ENCODE measurements at regions not wholly inside any gene's neighbourhood (a gene's known extent, or its start where the extent isn't known, plus 50 kb on each side); places are given as distances from the start of the nearest gene placed in this dataset.
"Not testable (repeated sequence)": the region's sequence is repeated elsewhere in the genome, so short reads cannot be mapped to it uniquely, and the experiment has no call there.

DNA sequence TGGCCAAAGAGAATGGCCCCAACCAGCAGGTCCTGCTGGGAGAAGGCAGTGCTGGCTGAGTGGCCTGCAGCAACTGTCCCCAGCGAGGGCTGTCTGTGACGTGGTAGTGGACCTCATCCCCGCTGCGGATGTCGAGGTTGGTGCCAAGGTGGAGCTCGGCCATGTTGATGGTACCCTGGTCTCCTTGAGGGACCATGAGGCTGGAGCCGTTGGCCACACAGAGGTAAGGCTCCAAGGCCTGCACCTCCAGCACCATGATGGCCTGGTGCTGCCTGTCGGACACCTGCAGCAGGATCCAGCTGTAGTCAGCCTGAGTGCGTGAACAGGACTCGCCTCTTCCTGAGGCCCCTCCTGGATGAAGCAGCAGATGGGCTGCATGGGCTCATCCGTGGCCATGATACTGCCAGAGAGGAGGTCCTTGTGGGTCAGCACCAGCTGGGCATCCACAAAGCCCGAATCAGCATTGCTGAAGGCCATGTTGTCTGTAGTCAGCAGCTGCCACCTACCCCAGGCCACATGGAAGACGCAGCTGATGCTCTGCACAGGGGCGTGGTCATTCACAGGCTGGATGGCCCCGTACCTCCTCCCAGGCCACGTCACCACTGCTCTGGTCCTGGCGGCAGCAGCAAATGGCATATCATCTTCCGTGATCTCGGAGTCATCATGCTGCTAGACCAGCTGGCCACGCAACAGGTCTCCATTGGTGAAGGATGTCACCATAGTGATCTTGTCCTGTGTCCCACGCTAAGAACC, 167.5 kb downstream of the GOLGA6L4 start:
- H3K4me3 ChIP-seq (ENCODE audit: low read depth, low read length) = no peak overlapping the region
- no peak for DNase-seq (ENCODE audit: low read depth)

DNA sequence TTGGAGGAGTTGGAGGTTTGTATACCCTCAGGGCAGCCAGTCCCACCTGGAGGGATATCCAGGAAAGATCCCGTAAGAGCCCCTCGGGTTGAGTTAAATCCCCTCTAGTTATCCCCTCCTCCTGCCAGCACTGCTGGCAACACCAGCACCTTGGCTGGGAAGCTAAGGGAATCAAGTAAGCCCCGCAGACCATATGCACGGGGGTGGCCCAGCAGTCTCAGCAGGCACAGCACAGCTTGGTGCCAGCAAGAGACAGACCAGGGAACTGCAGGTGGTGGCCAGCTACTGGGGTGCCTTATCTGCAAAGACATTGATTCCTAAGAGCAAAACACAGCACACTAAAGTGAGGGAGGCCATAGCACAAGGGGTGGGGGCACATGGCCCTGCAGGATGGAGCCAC, 173.8 kb downstream of the GOLGA6L4 start:
- not testable (repeated sequence) for DNase-seq (ENCODE audit: low read depth); H3K4me3 ChIP-seq (ENCODE audit: low read depth, low read length)

- peak overlapping the region; percentile 17 for H3K4me3 ChIP-seq (ENCODE audit: low read depth, low read length)
- DNase-seq (ENCODE audit: low read depth) = not testable (repeated sequence)
Observed at GRCh38 chr15:84421513-84422181, 179.2 kb upstream of the ZSCAN2 start.

GRCh38 chr15:84425327-84425726, 175.5 kb upstream of the ZSCAN2 start:
- not testable (repeated sequence) for DNase-seq (ENCODE audit: low read depth); H3K4me3 ChIP-seq (ENCODE audit: low read depth, low read length)

- not testable (repeated sequence) for DNase-seq (ENCODE audit: low read depth); H3K4me3 ChIP-seq (ENCODE audit: low read depth, low read length)
Observed at GRCh38 chr15:84473305-84473877, 127.4 kb upstream of the ZSCAN2 start.

GRCh38 chr15:84476364-84477033, 124.3 kb upstream of the ZSCAN2 start:
- not testable (repeated sequence) for DNase-seq (ENCODE audit: low read depth); H3K4me3 ChIP-seq (ENCODE audit: low read depth, low read length)

- not testable (repeated sequence) for H3K4me3 ChIP-seq (ENCODE audit: low read depth, low read length); DNase-seq (ENCODE audit: low read depth)
Observed at GRCh38 chr15:84477550-84477949, 123.3 kb upstream of the ZSCAN2 start.

DNA sequence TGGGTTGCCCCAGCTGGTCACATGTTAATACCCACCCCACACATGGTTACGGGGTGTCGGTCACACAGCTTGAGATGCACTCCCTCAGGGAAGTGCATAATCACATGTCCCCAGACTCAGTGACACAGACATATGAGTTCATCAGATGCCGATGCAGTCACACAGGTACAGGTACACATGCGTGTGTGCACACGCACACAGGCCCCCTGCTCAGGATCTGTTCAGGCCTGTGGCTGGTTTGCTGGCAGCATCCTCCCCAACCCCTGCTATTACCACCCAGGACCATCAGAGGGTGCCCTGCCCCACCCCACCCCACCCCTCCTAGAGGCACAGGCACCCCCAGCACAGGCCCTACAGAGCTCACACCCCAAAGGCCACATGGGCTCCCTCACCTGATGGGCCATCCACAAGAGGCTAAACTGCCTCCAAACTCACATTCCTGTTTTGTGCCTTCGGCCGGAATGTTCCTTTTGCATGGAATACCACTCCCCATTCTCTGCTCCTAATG, 120.6 kb upstream of the ZSCAN2 start:
- DNase-seq (ENCODE audit: low read depth) = not testable (repeated sequence)

GRCh38 chr15:84483859-84484258, 117.0 kb upstream of the ZSCAN2 start:
- DNase-seq (ENCODE audit: low read depth) = not testable (repeated sequence)

More for the DNA sequence above, 120.6 kb upstream of the ZSCAN2 start:
- H3K4me3 ChIP-seq (ENCODE audit: low read depth, low read length) = not testable (repeated sequence)

GRCh38 chr15:84500165-84500889, 100.5 kb upstream of the ZSCAN2 start:
- not testable (repeated sequence) for DNase-seq (ENCODE audit: low read depth)
- peak overlapping the region; percentile 39 for H3K4me3 ChIP-seq (ENCODE audit: low read depth, low read length)

More at GRCh38 chr15:84483859-84484258, 117.0 kb upstream of the ZSCAN2 start:
- not testable (repeated sequence) for H3K4me3 ChIP-seq (ENCODE audit: low read depth, low read length)

DNA sequence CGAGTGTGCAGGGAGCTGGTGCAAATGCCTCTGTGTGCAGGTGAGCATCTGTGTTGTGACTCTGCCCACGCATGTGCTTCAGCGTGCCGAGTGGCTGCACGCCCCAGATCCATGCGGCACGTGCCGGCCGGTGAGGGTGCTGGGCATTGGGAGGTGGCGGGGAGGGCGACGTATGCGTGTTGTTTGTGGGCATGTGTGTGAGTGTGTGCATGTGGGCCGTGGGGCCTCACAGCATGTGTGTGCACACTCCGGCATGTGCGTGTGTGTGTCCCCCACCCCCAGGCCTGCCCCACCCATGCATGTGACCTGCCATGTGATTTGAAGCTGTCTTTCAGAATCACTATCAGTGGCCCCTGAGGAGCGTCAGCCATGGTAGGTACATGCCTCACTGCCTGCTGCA, 97.7 kb upstream of the ZSCAN2 start:
- not testable (repeated sequence) for DNase-seq (ENCODE audit: low read depth); H3K4me3 ChIP-seq (ENCODE audit: low read depth, low read length)

DNA sequence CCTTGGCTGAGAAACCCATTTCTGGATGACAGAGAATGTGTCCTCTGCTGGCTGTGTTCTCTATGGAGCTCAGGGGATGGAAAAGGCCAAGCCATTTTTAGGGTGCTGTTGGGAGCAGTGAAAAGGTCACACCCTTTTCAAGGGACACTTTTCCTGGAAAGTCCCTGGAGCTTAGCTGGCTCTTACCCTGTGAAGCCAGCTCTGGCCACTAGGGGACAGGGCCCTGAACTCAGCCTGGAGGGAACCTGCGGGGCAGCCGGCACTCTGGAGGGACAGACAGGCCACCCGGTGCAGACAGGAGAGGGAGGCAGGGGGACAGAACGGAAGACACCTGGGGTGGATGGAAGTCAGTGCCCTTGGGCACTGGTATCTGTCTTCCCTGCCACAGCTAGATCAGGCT, 95.3 kb upstream of the ZSCAN2 start:
- H3K4me3 ChIP-seq (ENCODE audit: low read depth, low read length); DNase-seq (ENCODE audit: low read depth): not testable (repeated sequence)

DNA sequence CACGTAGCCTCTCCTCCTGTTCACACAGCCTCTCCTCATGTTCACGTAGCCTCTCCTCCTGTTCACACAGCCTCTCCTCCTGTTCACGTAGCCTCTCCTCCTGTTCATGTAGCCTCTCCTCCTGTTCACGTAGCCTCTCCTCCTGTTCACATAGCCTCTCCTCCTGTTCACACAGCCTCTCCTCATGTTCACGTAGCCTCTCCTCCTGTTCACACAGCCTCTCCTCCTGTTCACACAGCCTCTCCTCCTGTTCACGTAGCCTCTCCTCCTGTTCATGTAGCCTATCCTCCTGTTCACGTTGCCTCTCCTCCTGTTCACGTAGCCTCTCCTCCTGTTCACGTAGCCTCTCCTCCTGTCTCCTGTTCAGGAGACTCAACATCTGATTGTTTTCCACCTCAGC, 88.5 kb upstream of the ZSCAN2 start:
- H3K4me3 ChIP-seq (ENCODE audit: low read depth, low read length); DNase-seq (ENCODE audit: low read depth): not testable (repeated sequence)

- DNase-seq (ENCODE audit: low read depth) = not testable (repeated sequence)
Observed at GRCh38 chr15:84516773-84517172, 84.0 kb upstream of the ZSCAN2 start.

GRCh38 chr15:84525491-84526344, 75.1 kb upstream of the ZSCAN2 start:
- DNase-seq (ENCODE audit: low read depth); H3K4me3 ChIP-seq (ENCODE audit: low read depth, low read length): not testable (repeated sequence)

More at GRCh38 chr15:84516773-84517172, 84.0 kb upstream of the ZSCAN2 start:
- not testable (repeated sequence) for H3K4me3 ChIP-seq (ENCODE audit: low read depth, low read length)

DNA sequence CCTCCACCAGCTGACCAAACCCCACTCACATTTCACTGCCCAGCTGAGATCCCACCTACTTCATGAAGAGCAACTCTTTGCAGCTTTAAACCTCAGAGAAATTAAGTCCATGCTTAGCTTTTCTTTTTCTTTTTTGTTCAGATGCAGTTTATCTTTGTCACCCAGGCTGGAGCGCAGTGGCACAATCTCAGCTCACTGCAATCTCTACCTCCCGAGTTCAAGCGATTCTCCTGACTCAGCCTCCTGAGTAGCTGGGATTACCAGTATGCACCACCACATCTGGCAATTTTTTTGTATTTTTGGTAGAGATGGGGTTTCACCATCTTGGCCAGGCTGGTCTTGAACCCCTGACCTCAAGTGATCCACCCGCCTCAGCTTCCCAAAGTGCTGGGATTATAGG, 70.1 kb upstream of the ZSCAN2 start:
- not testable (repeated sequence) for DNase-seq (ENCODE audit: low read depth); H3K4me3 ChIP-seq (ENCODE audit: low read depth, low read length)

DNA sequence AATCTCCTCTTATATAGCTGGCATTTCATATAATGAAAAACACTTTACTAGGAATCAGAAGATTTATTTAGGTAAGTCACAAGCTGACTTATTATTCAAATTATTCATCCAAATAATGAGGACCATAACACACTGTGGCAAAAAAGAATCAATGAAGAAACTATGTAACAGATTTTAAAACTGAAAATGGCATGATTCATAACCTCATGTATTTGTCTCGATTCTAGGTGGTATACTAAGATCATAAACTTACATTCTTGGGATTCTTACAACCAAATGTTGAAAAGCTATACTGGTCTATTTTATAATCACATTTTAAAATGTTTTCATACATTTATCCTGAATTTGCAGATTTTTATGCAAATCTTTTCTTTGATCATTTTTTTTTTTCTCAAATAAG, 69.6 kb upstream of the ZSCAN2 start:
- DNase-seq (ENCODE audit: low read depth); H3K4me3 ChIP-seq (ENCODE audit: low read depth, low read length): not testable (repeated sequence)

- DNase-seq (ENCODE audit: low read depth) = peak; percentile 35
- not testable (repeated sequence) for H3K4me3 ChIP-seq (ENCODE audit: low read depth, low read length)
Observed at GRCh38 chr15:84531709-84532367, 69.0 kb upstream of the ZSCAN2 start.
